Sciatic nerve (tissue), 2 donors: ENCODE measurements at regions not wholly inside any gene's neighbourhood (a gene's known extent, or its start where the extent isn't known, plus 50 kb on each side); places are given as distances from the start of the nearest gene placed in this dataset.
A peak's percentile ranks its signal among the peaks of the same experiment; 100 is the strongest.
"Not testable (repeated sequence)": the region's sequence is repeated elsewhere in the genome, so short reads cannot be mapped to it uniquely, and the experiment has no call there.

ENCODE experiments used
- ATAC-seq: fragments of 200-7000 bp; cut with Tn5 transposase; one replicate; pipeline ENCODE4 v1.9.1; 2020; ENCODE audit warnings: mild to moderate bottlenecking, moderate library complexity
- DNase-seq: peaks from one replicate; pipeline ENCODE4 v3.0.0-alpha.2; 2020; ENCODE audit warnings: low spot score
- intact Hi-C: fragments of 100-400 bp; cut with DNase I; formaldehyde crosslinking; loops from one replicate; pipeline ENCODE4 v1.14.2; 2022
- donor health status: DM: no; HTN: no; CAD: no.
- donor health status: DM: no; HTN: no; CAD: no.

GRCh38 chr5:179461576-179461975, 88.8 kb upstream of the RUFY1 start:
- no peak for ATAC-seq
- no peak for DNase-seq
- intact Hi-C loops: no loop called here

- ATAC-seq (no peak), DNase-seq (no peak)
These were observed 90.6 kb upstream of the RUFY1 start for GRCh38 chr5:179459771-179460170.

DNA sequence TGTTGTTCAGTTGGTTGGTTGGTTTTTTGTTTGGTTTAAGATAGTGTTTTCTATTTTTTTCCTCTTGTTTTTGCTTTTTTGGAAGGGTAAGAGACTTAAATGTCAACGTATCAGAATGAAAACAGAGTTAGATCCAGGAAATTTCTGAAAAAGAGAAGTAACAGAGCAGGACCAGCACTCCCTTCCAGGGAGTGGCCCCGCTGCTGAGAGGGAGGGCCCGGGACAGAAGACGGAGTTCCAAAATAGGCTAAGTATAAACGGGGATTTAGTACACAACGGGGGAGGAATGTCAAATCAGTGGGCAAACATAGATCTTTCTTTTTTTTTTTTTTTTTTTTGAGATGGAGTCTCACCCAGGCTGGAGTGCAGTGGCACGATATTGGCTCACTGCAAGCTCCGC, 92.7 kb upstream of the RUFY1 start:
- intact Hi-C loops: no loop called here
- no peak for DNase-seq
- no peak for ATAC-seq

More at GRCh38 chr5:179459771-179460170, 90.6 kb upstream of the RUFY1 start:
- intact Hi-C loops: no loop called here

- ATAC-seq, intact Hi-C loops, DNase-seq: not testable (repeated sequence)
These were observed 94.3 kb upstream of the RUFY1 start for GRCh38 chr5:179456075-179456474.

GRCh38 chr5:179455320-179455719, 95.0 kb upstream of the RUFY1 start:
- ATAC-seq (no peak), DNase-seq (no peak)
- intact Hi-C loops: no loop called here

DNA sequence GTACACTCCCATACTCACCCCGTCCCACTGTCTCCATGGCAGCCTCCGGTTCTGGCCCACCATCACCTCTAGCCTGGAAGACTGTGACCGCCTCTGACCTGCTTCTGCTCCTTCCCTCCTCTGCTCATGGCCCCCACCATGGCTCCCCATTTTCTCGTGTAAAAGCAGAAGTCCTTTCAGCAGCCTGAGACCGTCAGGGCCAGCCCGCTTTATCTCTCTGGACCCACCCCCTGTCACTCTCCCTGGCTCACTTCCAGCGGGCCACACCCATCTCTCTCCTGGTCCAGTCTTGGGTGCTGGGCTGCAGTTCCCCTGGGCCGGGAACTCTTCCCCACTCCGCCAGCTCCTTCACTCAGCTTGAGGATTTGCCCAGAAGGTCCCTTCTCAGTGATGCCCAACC, 96.0 kb upstream of the RUFY1 start:
- no peak for ATAC-seq
- intact Hi-C loops: no loop called here
- no peak for DNase-seq

DNA sequence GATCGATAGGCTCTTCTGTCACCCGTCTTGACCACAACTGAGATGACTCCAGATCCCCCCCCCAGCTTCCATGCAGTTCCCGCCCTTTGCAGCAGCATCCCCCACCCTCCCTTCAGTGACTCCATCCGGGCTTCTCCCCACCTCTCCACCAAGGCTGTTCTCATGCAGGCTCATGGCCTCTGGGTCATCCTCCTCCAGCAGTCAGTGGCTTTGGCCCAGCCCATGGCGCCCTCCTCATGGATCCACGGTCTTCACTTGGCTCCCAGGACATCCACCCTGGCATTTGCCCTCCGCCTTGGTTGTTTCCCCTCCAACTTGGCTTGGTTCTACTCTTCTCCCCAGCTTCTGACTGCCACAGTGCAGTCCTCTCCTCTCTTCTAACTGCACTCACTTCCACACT, 96.7 kb upstream of the RUFY1 start:
- DNase-seq (no peak), ATAC-seq (no peak)
- intact Hi-C loops: no loop called here

- no peak for ATAC-seq
- intact Hi-C loops: no loop called here
These were observed 97.8 kb upstream of the RUFY1 start for GRCh38 chr5:179452356-179453230.

GRCh38 chr5:179451828-179452196, 98.5 kb upstream of the RUFY1 start:
- DNase-seq: no peak
- no peak for ATAC-seq
- intact Hi-C loops: no loop called here

More at GRCh38 chr5:179452356-179453230, 97.8 kb upstream of the RUFY1 start:
- DNase-seq: no peak

GRCh38 chr5:179451114-179451827, 99.1 kb upstream of the RUFY1 start:
- intact Hi-C loops: no loop called here
- DNase-seq: no peak
- ATAC-seq: no peak

DNA sequence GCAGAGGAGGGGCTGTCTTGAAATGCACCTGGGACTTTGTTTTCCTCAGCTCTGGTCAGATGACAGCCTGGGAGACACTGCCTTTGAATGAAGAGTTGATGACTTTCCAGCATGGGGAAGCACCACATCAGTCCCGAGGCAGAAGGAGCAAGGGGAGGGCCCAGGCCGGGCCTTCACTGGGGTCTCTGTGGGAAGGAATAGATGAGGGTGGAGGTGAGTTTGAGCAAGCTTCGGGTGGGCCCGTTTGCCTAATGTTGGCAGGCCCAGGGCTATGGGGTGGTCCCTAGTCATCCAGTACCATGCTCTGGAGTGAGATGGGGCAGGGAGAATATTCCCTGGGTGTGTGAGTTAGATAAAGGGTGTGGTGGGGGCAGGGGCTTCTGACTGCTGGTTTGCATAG, 100.4 kb upstream of the RUFY1 start:
- ATAC-seq, DNase-seq, intact Hi-C loops: not testable (repeated sequence)

GRCh38 chr5:179448282-179448681, 102.1 kb upstream of the RUFY1 start:
- intact Hi-C loops, DNase-seq, ATAC-seq: not testable (repeated sequence)

- DNase-seq, intact Hi-C loops, ATAC-seq: not testable (repeated sequence)
These were observed 97.0 kb upstream of the ADAMTS2 start for GRCh38 chr5:179442289-179442688.

- DNase-seq (no peak), ATAC-seq (no peak)
- intact Hi-C loops: no loop called here
These were observed 94.1 kb upstream of the ADAMTS2 start for GRCh38 chr5:179439181-179439985.

DNA sequence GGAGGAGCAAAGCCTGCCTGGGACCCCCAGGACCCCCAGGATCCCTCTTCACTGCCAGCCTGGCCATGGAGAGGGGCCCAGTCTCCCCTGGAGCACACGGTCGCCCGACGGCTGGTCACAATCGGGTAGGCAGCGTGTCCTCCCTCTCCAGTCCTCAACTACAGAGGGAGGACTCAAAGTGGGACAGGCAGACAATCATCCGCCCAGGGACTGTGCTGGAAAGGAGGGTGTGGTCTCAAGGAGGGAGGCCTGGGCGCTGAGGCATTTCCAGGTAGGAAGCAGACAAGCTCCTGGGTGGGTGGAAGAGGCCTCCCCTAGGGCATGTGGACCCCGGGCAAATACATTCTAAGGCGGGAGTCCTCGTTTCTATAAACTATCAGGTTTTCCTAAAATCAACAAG, 93.2 kb upstream of the ADAMTS2 start:
- ATAC-seq (no peak), DNase-seq (no peak)
- intact Hi-C loops: no loop called here

DNA sequence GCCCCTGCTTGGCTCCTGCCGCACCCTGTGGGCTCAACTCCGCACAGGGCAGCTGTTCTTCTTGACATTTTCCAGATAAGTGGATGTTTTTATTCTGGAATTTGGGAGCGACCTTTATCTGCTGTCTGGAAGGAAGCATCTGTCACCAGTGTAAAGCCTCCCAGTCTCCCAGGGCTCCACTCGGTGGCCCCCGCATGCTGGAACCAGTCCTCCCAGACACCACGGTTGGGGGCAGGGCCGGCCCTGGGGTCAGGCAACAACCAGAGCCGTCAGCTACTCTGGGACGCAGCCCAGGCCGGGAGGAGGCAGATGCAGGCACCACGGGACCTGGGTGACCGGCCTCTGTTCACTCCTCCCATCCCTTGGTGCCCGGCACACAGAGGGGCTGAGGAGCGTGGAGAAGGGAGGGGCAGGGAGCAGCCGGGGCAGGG, 92.8 kb upstream of the ADAMTS2 start:
- DNase-seq (no peak), ATAC-seq (peak; percentile 26)
- intact Hi-C loops: no loop called here

DNA sequence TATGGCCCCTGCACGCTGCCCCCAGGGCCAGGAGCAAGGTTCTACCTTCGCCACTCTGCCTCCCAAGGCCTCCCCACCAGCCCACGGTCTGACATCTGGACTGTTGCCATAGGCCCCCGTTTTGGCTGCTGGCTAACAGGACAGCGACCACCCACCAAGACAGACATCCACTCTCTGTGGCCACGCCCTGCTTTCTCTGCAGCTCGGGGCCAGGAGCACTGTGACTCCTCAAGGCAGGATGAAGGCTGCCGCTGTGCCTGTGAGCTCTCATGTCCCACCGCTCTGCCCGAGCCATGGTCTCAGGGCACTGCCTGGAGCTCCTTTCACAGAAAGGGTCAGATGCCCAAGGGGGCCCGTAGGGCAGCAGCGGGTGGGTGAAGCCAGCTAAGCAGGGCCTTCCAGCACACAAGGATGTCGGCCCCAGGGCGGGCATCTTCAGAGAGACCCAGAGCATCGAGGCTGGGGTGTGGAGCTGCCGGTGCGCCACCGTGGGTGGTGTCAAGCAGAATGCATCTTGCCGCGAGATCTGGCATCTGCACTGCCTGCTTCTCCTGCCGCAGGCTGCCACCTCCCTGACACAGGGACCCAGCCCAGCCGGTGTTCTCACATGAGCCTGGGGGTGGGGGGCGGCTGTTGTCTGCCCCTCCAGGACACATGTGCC, 92.2 kb upstream of the ADAMTS2 start:
- ATAC-seq (no peak), DNase-seq (no peak)
- intact Hi-C loops: no loop called here

- no peak for ATAC-seq
- DNase-seq: no peak
- intact Hi-C loops: no loop called here
These were observed 91.3 kb upstream of the ADAMTS2 start for GRCh38 chr5:179436321-179437122.
